ENCODE measurements at regions not wholly inside any gene's neighbourhood (a gene's known extent, or its start where the extent isn't known, plus 50 kb on each side); places are given as distances from the start of the nearest gene placed in this dataset.
"Not testable (repeated sequence)": the region's sequence is repeated elsewhere in the genome, so short reads cannot be mapped to it uniquely, and the experiment has no call there.

DNA sequence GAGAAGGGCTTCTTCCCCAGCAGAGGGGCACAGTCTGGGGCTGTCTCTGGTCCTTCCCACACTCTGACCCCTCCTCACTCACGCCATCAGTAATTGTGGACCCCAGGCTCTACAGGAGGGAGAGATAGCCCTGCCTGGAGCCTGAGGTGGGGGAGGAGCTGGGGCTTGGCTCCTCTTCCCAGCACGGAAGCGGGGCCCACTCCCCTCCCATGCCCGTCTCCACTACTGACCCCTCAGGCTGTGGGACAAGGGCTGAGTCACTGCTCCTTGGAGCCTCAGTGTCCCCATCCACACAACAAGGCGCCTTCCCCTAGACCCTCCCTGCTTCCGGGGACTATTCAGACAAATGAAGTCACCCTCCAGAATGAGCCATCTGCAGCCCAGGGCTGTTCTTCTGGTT, 133.1 kb downstream of the TNFRSF13B start:
- not testable (repeated sequence) for H3K27me3 Mint-ChIP-seq, ATAC-seq, H3K4me3 Mint-ChIP-seq, H3K27ac Mint-ChIP-seq, DNase-seq, H3K9me3 Mint-ChIP-seq, H3K4me1 Mint-ChIP-seq

DNA sequence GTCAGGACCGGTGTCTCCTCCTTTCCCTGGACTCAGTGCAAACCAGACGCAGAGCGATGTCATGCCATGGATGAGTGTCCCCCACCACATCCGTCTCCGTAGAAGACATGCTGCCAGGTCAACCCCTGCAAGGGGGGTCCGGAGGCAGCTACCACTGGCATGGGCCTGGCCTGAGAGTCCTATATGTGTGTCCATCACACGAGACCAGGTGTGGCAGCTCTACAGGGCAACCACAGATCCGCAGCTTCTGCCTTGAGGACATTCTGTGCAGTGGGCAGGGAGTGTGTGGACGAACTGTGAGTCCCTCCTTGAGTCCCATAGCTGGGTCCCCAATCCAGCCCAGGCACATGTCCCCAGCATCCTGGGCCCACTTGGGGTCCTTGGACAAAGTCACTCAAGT, 133.6 kb downstream of the TNFRSF13B start:
- H3K27ac Mint-ChIP-seq = not testable (repeated sequence)

DNA sequence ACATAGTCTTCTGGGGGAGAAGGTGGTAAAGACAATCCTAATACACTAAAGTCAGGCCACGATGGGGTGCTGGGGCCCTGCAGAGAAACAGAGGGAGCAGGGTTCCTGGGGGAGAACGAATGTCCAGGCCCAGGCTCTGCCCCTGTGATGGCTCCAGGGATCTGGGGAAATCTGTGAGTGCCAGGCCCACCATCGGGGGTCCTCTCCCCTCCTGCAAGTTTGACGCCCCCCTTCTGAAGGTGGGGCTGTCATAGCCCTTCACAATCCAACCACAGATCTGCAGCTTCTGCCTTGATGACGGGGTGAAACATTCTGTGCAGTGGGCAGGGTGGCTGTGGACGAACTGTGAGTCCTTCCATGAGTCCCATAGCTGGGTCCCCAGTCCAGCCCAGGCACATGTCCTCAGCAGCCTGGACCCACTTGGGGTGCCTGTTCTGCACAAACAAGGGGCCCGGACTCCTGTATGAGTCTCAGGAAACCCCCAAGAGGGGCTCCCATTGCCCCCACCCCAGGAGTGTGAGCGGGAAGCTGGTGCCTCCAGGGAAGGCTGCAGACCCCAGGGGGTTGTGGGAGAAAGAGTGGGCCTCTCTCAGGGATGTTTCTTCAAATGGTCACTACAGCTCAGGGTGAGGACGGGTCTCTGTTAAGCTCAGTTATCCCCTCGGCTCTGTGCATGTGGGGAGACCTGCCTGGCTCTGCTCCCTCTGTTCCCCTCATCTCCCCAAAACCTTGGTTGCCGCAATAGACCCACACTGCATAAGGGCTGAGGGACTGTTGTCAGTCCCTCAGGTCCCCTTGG, 134.3 kb downstream of the TNFRSF13B start:
- ATAC-seq, DNase-seq, H3K4me3 Mint-ChIP-seq, H3K27ac Mint-ChIP-seq, H3K9me3 Mint-ChIP-seq, H3K27me3 Mint-ChIP-seq, H3K4me1 Mint-ChIP-seq: not testable (repeated sequence)

More for the DNA sequence above, 133.6 kb downstream of the TNFRSF13B start:
- not testable (repeated sequence) for DNase-seq, H3K4me1 Mint-ChIP-seq, H3K4me3 Mint-ChIP-seq, H3K27me3 Mint-ChIP-seq, ATAC-seq, H3K9me3 Mint-ChIP-seq

DNA sequence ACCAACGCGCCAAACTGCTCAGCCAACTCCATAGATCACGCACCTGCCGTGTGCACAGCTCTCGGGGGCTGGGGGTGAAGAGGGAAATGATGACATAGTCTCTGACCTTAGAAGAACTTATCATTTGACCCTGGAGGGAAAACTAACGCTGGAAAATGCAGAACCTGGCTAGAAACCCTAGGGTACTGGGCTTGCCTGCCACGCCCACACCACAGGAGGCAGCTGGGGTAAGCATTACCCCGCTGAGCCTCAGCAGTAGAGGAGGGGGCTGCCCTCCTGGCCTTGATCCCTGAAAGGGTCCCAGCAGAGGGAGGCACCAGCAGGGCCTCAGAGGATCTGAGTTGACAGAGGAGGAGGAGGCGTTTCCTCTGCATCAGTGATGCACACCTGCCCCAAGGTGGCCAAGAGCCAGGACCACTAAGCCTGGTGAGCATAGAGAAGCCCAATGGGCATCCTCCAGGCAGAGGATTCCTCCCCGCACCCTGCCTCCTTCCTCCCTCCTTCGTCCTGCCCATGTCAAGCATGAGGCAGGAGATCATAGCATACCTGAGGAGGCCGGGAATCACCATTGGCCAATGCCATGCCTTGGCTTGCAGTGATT, 135.5 kb downstream of the TNFRSF13B start:
- H3K27me3 Mint-ChIP-seq, ATAC-seq, H3K9me3 Mint-ChIP-seq, DNase-seq, H3K4me3 Mint-ChIP-seq, H3K4me1 Mint-ChIP-seq, H3K27ac Mint-ChIP-seq: not testable (repeated sequence)

DNA sequence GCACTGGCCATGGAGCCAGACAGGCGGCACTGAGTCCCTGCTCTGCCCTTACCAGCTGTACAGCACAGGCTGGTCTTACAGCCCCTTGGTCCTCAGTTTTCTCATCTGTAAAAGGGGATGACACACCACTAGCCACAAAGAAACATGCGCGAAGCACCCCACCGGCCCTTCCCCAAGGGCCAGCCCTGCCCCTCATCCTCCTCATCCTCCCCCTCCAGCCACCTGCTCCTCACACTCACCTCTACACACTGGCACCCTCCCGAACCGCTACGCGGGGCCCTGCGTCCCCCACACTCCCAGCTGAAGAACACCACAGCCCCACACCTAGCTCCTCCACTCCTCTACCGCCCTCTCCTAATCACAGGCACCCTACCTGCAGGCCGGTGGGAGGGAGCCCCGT, 138.4 kb downstream of the TNFRSF13B start:
- not testable (repeated sequence) for H3K9me3 Mint-ChIP-seq, H3K4me1 Mint-ChIP-seq, H3K4me3 Mint-ChIP-seq, H3K27me3 Mint-ChIP-seq, H3K27ac Mint-ChIP-seq, DNase-seq
- ATAC-seq = peak; percentile 27

DNA sequence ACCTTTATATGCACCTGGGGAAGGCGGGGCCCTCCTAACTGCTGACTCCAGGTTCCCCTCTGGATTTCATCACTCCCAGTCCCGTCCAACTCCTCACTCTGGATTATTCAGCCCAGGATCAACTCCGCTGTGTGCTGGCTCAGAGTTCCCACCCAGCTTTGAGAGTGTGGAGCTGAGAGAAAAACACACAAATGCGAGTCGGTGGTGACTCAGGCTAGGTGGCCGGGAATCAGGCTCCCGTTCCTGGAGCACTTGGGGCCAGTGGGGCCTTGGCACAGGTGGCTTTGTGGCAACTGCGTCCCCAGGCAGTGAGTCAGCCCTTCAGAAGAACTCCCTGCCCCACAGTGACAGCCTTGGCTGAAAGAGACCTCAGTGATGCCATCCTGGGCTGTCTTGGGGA, 139.1 kb downstream of the TNFRSF13B start:
- not testable (repeated sequence) for H3K4me3 Mint-ChIP-seq, H3K9me3 Mint-ChIP-seq, ATAC-seq, H3K27me3 Mint-ChIP-seq, H3K4me1 Mint-ChIP-seq, DNase-seq, H3K27ac Mint-ChIP-seq

DNA sequence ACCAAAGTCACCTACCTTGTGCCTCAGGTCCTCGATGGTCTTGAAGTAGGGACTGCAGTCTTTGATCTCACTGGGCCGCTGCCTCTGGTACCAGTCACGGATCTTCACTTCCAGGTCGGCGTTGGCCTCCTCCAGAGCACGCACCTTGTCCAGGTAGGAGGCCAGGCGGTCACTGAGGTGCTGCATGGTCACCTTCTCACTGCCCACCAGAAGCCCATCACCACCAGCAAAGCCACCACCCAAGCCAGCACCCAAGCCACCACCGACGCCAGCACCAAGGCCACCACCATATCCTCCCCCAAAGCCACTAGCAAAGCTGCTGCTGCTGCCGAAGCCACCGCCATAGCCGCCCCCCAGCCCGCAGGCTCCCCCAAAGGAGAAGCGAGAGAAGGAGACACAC, 139.7 kb downstream of the TNFRSF13B start:
- not testable (repeated sequence) for H3K27me3 Mint-ChIP-seq, H3K9me3 Mint-ChIP-seq, DNase-seq, H3K27ac Mint-ChIP-seq, ATAC-seq, H3K4me1 Mint-ChIP-seq, H3K4me3 Mint-ChIP-seq

DNA sequence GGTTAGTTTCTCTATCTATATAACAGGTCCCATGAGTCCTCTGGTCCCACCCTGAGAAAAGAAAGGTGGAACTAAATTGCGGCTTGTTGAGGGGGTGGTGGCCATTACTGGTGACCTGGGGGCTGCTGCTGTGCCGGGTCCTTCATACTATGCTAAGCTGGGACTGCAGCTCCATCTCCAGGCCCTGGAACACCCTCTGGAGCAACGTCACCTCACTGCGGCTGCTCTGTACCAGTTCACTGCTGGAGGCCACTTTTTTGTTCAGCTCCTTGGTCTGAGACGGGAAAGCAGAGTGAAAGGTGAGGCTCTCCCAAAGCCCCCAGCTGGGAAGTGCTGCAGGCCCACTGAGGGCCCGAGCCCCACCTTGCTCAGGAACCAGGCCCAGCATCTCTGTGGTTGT, 140.7 kb downstream of the CCDC144A start:
- H3K4me3 Mint-ChIP-seq, H3K4me1 Mint-ChIP-seq: not testable (repeated sequence)

DNA sequence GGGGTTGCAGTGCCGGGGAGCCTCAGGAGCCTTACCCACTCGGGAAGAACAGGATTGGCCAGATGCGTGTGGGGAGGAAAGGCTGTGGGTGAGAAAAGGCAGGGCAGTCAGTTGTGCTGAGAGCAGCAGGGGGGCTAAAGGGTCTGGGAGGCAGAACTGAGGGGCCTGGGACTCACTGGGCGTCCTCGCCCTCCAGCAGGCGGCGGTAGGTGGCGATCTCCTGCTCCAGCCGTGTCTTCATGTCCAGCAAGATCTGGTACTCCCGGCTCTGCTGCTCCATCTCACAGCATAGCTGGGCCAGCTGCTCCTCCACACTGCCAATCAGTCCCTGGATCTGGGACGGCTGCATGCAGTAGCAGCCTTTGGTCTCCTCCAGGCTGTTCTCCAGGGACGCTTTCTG, 140.2 kb downstream of the CCDC144A start:
- not testable (repeated sequence) for ATAC-seq, H3K27me3 Mint-ChIP-seq, H3K27ac Mint-ChIP-seq

More for the DNA sequence above, 140.7 kb downstream of the CCDC144A start:
- peaks cover 12 to 14% of the 10 kb centered on the region in 2 donors for H3K9me3 Mint-ChIP-seq
- H3K27me3 Mint-ChIP-seq, ATAC-seq, DNase-seq, H3K27ac Mint-ChIP-seq: not testable (repeated sequence)

More for the DNA sequence above, 140.2 kb downstream of the CCDC144A start:
- H3K9me3 Mint-ChIP-seq = peaks cover 12 to 14% of the 10 kb centered on the region in 2 donors
- H3K4me1 Mint-ChIP-seq, H3K4me3 Mint-ChIP-seq, DNase-seq: not testable (repeated sequence)
